Occipital lobe (tissue), 1 donor: ENCODE measurements at regions not wholly inside any gene's neighbourhood (a gene's known extent, or its start where the extent isn't known, plus 50 kb on each side); places are given as distances from the start of the nearest gene placed in this dataset.
"Not testable (repeated sequence)": the region's sequence is repeated elsewhere in the genome, so short reads cannot be mapped to it uniquely, and the experiment has no call there.

Source experiments
- DNase-seq: peaks from one replicate; lab custom pipeline; 2025; lab: John Stamatoyannopoulos, UW

- no peak for DNase-seq
These were observed 84.2 kb upstream of the SLC2A1 start for GRCh38 chr1:43042773-43043457.

- DNase-seq: no peak
These were observed 83.5 kb upstream of the SLC2A1 start for GRCh38 chr1:43042127-43042526.

GRCh38 chr1:43041591-43041990 is 82.9 kb upstream of the SLC2A1 start:
- no peak for DNase-seq

GRCh38 chr1:43039228-43040055 is 80.8 kb upstream of the SLC2A1 start:
- no peak for DNase-seq

GRCh38 chr1:43038232-43038935 is 79.7 kb upstream of the SLC2A1 start:
- DNase-seq: no peak

- no peak for DNase-seq
These were observed 78.8 kb upstream of the SLC2A1 start for GRCh38 chr1:43037466-43037865.

- no peak for DNase-seq
These were observed 78.3 kb upstream of the SLC2A1 start for GRCh38 chr1:43036932-43037331.

- DNase-seq: no peak
These were observed 77.4 kb upstream of the SLC2A1 start for GRCh38 chr1:43035821-43036741.

GRCh38 chr1:43034778-43035177 is 76.1 kb upstream of the SLC2A1 start:
- no peak for DNase-seq

GRCh38 chr1:43034195-43034658 is 75.6 kb upstream of the SLC2A1 start:
- DNase-seq: no peak

- DNase-seq: no peak
These were observed 72.9 kb upstream of the SLC2A1 start for GRCh38 chr1:43031316-43032203.

GRCh38 chr1:43024905-43025304 is 66.2 kb upstream of the SLC2A1 start:
- no peak for DNase-seq

GRCh38 chr1:43021547-43022474 is 63.1 kb upstream of the SLC2A1 start:
- no peak for DNase-seq

GRCh38 chr1:43019226-43019625 is 60.6 kb upstream of the SLC2A1 start:
- DNase-seq: no peak

- DNase-seq: no peak
These were observed 59.5 kb upstream of the SLC2A1 start for GRCh38 chr1:43018121-43018520.

- DNase-seq: no peak
These were observed 56.6 kb upstream of the SLC2A1 start for GRCh38 chr1:43015269-43015668.

- not testable (repeated sequence) for DNase-seq
These were observed 55.9 kb upstream of the SLC2A1 start for GRCh38 chr1:43014579-43014978.

- DNase-seq: no peak
These were observed 52.4 kb upstream of the SLC2A1 start for GRCh38 chr1:43011020-43011419.

GRCh38 chr1:43009274-43009673 is 50.6 kb upstream of the SLC2A1 start:
- DNase-seq: no peak
